ENCODE measurements at regions not wholly inside any gene's neighbourhood (a gene's known extent, or its start where the extent isn't known, plus 50 kb on each side); places are given as distances from the start of the nearest gene placed in this dataset.

DNA sequence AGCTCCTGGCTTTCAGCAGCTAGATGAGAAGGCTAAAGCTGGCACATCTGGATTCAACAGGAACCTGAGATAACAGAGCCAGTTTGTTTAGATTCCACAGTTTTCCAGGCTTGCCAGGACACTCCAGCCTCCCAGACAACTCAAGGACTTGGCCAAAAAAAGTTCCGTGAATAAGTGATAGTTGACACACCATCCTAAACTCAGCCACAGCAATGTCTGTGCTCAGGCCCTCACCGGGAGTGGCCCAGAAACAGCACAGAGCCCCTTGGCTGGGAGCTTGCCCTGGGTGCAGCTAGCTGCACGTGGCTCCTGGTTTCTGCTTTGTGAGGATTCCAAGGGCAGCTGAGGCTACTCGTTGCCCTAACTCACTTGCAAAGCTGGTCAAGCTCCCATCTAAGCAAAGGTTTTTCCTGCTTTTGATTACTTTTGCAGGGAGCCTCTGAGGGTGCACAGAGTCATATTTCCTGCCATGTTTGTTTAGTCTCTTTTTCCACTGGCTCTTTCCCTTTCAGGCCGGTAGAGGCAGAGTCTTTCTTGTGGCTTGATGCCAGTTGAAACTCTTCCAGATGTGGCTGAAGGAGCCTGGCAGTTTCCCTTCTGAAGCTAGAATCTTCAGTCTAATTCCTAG lies 118.3 kb upstream of the ECI2 start:
- TF ChIP-seq TOX (CRISPR knock-in tag; IDR thresholded peaks at IDR 0.05; ENCODE audit: borderline replicate concordance), result no peak
- TF ChIP-seq, protein P1, sequence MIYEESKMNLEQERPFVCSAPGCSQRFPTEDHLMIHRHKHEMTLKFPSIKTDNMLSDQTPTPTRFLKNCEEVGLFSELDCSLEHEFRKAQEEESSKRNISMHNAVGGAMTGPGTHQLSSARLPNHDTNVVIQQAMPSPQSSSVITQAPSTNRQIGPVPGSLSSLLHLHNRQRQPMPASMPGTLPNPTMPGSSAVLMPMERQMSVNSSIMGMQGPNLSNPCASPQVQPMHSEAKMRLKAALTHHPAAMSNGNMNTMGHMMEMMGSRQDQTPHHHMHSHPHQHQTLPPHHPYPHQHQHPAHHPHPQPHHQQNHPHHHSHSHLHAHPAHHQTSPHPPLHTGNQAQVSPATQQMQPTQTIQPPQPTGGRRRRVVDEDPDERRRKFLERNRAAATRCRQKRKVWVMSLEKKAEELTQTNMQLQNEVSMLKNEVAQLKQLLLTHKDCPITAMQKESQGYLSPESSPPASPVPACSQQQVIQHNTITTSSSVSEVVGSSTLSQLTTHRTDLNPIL (CRISPR knock-in tag; IDR thresholded peaks at IDR 0.05; ENCODE audit: low read depth), result no peak
- TF ChIP-seq GLIS3 (CRISPR knock-in tag; IDR thresholded peaks at IDR 0.05), result no peak
- no peak for TF ChIP-seq ISL1 (CRISPR knock-in tag; IDR thresholded peaks at IDR 0.05)
- TF ChIP-seq, protein P2, sequence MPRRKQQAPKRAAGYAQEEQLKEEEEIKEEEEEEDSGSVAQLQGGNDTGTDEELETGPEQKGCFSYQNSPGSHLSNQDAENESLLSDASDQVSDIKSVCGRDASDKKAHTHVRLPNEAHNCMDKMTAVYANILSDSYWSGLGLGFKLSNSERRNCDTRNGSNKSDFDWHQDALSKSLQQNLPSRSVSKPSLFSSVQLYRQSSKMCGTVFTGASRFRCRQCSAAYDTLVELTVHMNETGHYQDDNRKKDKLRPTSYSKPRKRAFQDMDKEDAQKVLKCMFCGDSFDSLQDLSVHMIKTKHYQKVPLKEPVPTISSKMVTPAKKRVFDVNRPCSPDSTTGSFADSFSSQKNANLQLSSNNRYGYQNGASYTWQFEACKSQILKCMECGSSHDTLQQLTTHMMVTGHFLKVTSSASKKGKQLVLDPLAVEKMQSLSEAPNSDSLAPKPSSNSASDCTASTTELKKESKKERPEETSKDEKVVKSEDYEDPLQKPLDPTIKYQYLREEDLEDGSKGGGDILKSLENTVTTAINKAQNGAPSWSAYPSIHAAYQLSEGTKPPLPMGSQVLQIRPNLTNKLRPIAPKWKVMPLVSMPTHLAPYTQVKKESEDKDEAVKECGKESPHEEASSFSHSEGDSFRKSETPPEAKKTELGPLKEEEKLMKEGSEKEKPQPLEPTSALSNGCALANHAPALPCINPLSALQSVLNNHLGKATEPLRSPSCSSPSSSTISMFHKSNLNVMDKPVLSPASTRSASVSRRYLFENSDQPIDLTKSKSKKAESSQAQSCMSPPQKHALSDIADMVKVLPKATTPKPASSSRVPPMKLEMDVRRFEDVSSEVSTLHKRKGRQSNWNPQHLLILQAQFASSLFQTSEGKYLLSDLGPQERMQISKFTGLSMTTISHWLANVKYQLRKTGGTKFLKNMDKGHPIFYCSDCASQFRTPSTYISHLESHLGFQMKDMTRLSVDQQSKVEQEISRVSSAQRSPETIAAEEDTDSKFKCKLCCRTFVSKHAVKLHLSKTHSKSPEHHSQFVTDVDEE (CRISPR knock-in tag; IDR thresholded peaks at IDR 0.05), result no peak

Measured in SK-N-SH treated with all-trans-retinoic acid at 6 μM for 48 hours (cell line).